Uterus (tissue), 2 donors: ENCODE measurements at regions not wholly inside any gene's neighbourhood (a gene's known extent, or its start where the extent isn't known, plus 50 kb on each side); places are given as distances from the start of the nearest gene placed in this dataset.

ENCODE experiments used
- POLR2A ChIP-seq, 2 donors: fragments of 450-650 bp; IDR thresholded peaks; one replicate each; pipeline ENCODE4 v1.6.1; 2016; ENCODE audit warnings: antibody characterized with exemption in 2 of 2, mild to moderate bottlenecking in 1 of 2, moderate library complexity in 1 of 2
- TF ChIP-seq, protein P1 (sequence below), 4 experiments: fragments of 200-600 bp in 2 of 4; fragments of 450-650 bp in 2 of 4; sonication (generic) in 2 of 4; IDR thresholded peaks; one replicate each; pipeline ENCODE4 v1.5.1; 2016 to 2019; ENCODE audit warnings: antibody characterized with exemption in 4 of 4, mild to moderate bottlenecking in 2 of 4, moderate library complexity in 1 of 4

- TF ChIP-seq, protein P1, sequence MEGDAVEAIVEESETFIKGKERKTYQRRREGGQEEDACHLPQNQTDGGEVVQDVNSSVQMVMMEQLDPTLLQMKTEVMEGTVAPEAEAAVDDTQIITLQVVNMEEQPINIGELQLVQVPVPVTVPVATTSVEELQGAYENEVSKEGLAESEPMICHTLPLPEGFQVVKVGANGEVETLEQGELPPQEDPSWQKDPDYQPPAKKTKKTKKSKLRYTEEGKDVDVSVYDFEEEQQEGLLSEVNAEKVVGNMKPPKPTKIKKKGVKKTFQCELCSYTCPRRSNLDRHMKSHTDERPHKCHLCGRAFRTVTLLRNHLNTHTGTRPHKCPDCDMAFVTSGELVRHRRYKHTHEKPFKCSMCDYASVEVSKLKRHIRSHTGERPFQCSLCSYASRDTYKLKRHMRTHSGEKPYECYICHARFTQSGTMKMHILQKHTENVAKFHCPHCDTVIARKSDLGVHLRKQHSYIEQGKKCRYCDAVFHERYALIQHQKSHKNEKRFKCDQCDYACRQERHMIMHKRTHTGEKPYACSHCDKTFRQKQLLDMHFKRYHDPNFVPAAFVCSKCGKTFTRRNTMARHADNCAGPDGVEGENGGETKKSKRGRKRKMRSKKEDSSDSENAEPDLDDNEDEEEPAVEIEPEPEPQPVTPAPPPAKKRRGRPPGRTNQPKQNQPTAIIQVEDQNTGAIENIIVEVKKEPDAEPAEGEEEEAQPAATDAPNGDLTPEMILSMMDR (IDR thresholded peaks at IDR 0.05) = no peak
- TF ChIP-seq POLR2A (IDR thresholded peaks at IDR 0.05) = no peak
Measured at GRCh38 chr15:72865486-72865885, 81.9 kb upstream of the ADPGK start.
